ENCODE measurements at regions not wholly inside any gene's neighbourhood (a gene's known extent, or its start where the extent isn't known, plus 50 kb on each side); places are given as distances from the start of the nearest gene placed in this dataset.

DNA sequence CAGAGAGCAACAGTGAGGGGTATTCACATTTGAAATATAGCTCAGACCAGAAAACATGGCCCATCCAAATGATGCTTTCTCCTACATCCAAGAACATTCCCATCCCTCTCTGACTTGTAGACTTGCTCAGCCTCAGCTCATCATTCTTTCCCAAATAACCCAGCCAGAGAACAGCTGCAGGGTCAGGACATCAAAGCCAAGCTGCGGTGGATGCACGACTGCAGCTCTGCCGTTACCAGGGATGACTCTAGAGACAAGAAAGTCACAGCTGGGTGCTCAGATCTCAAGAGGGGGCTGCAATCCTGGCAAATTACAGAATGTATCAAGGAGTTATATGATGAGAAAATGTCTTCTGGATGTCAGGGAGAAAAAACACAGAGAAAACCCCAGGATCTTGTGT lies 944.3 kb downstream of the NTRK3 start:
- no TSS peak for BruUV-seq (replicated peaks)
- DNase-seq (ENCODE audit: low read depth, low spot score) (no peak), ATAC-seq (no peak)
- H3K27me3 ChIP-seq (ENCODE audit: control insufficient read depth, insufficient read depth, low read length): no peaks in the 10 kb centered on the region
- POLR2A ChIA-PET: no interaction called here
- no peak overlapping the region for H3K4me3 ChIP-seq (ENCODE audit: low read depth in 2 of 2, low read length in 2 of 2)
- H3K27ac ChIP-seq (ENCODE audit: low read length): no peak overlapping the region
- no peaks in the 10 kb centered on the region for H3K4me1 ChIP-seq (ENCODE audit: control insufficient read depth, insufficient read depth, low read length)
- CTCF ChIA-PET: no interaction called here
- H3K9me3 ChIP-seq (ENCODE audit: control insufficient read depth, insufficient read depth, low read depth, low read length): no peaks in the 10 kb centered on the region
- in situ Hi-C loops (cut with HindIII; ENCODE audit: low pct_unique_long_range_greater_than_20kb, low sequenced_read_pairs) (no loop called here), intact Hi-C loops (cut with micrococcal nuclease; ENCODE audit: unreplicated experiment) (no loop called here)
- no peaks in the 10 kb centered on the region for H3K36me3 ChIP-seq (ENCODE audit: control insufficient read depth, insufficient read depth, low read length)
- TF ChIP-seq, protein P1, sequence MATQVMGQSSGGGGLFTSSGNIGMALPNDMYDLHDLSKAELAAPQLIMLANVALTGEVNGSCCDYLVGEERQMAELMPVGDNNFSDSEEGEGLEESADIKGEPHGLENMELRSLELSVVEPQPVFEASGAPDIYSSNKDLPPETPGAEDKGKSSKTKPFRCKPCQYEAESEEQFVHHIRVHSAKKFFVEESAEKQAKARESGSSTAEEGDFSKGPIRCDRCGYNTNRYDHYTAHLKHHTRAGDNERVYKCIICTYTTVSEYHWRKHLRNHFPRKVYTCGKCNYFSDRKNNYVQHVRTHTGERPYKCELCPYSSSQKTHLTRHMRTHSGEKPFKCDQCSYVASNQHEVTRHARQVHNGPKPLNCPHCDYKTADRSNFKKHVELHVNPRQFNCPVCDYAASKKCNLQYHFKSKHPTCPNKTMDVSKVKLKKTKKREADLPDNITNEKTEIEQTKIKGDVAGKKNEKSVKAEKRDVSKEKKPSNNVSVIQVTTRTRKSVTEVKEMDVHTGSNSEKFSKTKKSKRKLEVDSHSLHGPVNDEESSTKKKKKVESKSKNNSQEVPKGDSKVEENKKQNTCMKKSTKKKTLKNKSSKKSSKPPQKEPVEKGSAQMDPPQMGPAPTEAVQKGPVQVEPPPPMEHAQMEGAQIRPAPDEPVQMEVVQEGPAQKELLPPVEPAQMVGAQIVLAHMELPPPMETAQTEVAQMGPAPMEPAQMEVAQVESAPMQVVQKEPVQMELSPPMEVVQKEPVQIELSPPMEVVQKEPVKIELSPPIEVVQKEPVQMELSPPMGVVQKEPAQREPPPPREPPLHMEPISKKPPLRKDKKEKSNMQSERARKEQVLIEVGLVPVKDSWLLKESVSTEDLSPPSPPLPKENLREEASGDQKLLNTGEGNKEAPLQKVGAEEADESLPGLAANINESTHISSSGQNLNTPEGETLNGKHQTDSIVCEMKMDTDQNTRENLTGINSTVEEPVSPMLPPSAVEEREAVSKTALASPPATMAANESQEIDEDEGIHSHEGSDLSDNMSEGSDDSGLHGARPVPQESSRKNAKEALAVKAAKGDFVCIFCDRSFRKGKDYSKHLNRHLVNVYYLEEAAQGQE (IDR thresholded peaks at IDR 0.05; ENCODE audit: insufficient read depth in 1 of 2, low read depth in 2 of 2, low read length in 1 of 2): no peak
- TF ChIP-seq SIN3A (IDR thresholded peaks at IDR 0.05; ENCODE audit: borderline replicate concordance, insufficient read depth, low read depth, low read length): no peak
- no peak for TF ChIP-seq POLR2AphosphoS5 (IDR thresholded peaks at IDR 0.05; ENCODE audit: low read depth, low read length)
- TF ChIP-seq, protein P2, sequence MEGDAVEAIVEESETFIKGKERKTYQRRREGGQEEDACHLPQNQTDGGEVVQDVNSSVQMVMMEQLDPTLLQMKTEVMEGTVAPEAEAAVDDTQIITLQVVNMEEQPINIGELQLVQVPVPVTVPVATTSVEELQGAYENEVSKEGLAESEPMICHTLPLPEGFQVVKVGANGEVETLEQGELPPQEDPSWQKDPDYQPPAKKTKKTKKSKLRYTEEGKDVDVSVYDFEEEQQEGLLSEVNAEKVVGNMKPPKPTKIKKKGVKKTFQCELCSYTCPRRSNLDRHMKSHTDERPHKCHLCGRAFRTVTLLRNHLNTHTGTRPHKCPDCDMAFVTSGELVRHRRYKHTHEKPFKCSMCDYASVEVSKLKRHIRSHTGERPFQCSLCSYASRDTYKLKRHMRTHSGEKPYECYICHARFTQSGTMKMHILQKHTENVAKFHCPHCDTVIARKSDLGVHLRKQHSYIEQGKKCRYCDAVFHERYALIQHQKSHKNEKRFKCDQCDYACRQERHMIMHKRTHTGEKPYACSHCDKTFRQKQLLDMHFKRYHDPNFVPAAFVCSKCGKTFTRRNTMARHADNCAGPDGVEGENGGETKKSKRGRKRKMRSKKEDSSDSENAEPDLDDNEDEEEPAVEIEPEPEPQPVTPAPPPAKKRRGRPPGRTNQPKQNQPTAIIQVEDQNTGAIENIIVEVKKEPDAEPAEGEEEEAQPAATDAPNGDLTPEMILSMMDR (IDR thresholded peaks at IDR 0.05): no peak
- no peak for TF ChIP-seq TCF7L2 (IDR thresholded peaks at IDR 0.05; ENCODE audit: low read depth, low read length)

DNA sequence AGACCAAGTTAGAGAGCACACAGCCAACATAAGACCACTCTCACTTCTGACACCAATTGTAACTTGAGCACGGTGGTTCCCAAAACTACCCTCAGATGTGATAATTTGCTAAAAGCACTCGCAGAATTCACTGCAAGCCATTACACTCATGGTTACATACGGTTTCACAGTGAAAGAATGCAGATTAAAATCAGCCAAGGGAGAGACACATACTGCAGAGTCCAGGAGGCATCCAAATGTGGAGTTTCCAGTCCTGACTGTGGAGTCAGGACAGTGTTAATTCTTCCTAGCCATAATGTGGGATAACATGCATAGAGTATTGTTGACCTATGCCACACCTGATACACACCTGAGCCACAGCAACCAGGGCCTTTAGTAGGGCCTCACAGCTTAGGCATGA lies 956.4 kb downstream of the NTRK3 start:
- Histone ChIP-seq H3K36me3 (ENCODE audit: control insufficient read depth, insufficient read depth, low read length) (no peaks in the 10 kb centered on the region), H3K27me3 (ENCODE audit: control insufficient read depth, insufficient read depth, low read length) (no peaks in the 10 kb centered on the region), H3K9me3 (ENCODE audit: control insufficient read depth, insufficient read depth, low read depth, low read length) (no peaks in the 10 kb centered on the region), H3K4me1 (ENCODE audit: control insufficient read depth, insufficient read depth, low read length) (no peaks in the 10 kb centered on the region), H3K27ac (ENCODE audit: low read length) (no peak overlapping the region), H3K4me3 (ENCODE audit: low read depth in 2 of 2, low read length in 2 of 2) (no peak overlapping the region)
- intact Hi-C loops (cut with micrococcal nuclease; ENCODE audit: unreplicated experiment) (no loop called here), in situ Hi-C loops (cut with HindIII; ENCODE audit: low pct_unique_long_range_greater_than_20kb, low sequenced_read_pairs) (no loop called here)
- no peak for ATAC-seq
- no TSS peak for BruUV-seq (replicated peaks)
- TF ChIP-seq, protein P1 (IDR thresholded peaks at IDR 0.05; ENCODE audit: insufficient read depth in 1 of 2, low read depth in 2 of 2, low read length in 1 of 2): no peak
- TF ChIP-seq TCF7L2 (IDR thresholded peaks at IDR 0.05; ENCODE audit: low read depth, low read length) (no peak), SIN3A (IDR thresholded peaks at IDR 0.05; ENCODE audit: borderline replicate concordance, insufficient read depth, low read depth, low read length) (no peak), POLR2AphosphoS5 (IDR thresholded peaks at IDR 0.05; ENCODE audit: low read depth, low read length) (no peak)
- TF ChIP-seq, protein P2 (IDR thresholded peaks at IDR 0.05): no peak
- ChIA-PET POLR2A (no interaction called here), CTCF (no interaction called here)
- no peak for DNase-seq (ENCODE audit: low read depth, low spot score)
